B cell (primary cell): ENCODE measurements at regions not wholly inside any gene's neighbourhood (a gene's known extent, or its start where the extent isn't known, plus 50 kb on each side); places are given as distances from the start of the nearest gene placed in this dataset.

ENCODE experiments used
- ATAC-seq: fragments of 200-7000 bp; cut with Tn5 transposase; one replicate; pipeline ENCODE4 v1.10.0; 2021; ENCODE audit warnings: low read depth, mild to moderate bottlenecking, moderate number of reproducible peaks, moderate library complexity
- CTCF ChIA-PET: fragments of 350-600 bp; sonication (Branson Sonifier 250); formaldehyde crosslinking; loops from one replicate; lab custom pipeline; 2021; ENCODE audit warnings: antibody characterized with exemption, inconsistent platforms; lab: Charles Lee
- POLR2A ChIA-PET: fragments of 350-600 bp; sonication (Branson Sonifier 250); formaldehyde crosslinking; loops from one replicate; lab custom pipeline; 2021; ENCODE audit warnings: antibody characterized with exemption; lab: Charles Lee
- DNase-seq: peaks from one replicate; pipeline ENCODE4 v3.0.0; 2013
- H2AFZ ChIP-seq: 2 replicates; pipeline ENCODE4 v1.6.1; 2012; ENCODE audit warnings: mild to moderate bottlenecking, low read depth, low read length; ENCODE audit not compliant: insufficient read depth, poor library complexity, severe bottlenecking
- H3K27ac ChIP-seq, 2 donors: 1 replicate in 1 of 2; 2 replicates in 1 of 2; pipeline ENCODE4 v1.5.1; 2012 to 2013; ENCODE audit warnings: low read length in 2 of 2, mild to moderate bottlenecking in 2 of 2, moderate library complexity in 1 of 2
- H3K27me3 ChIP-seq, 4 experiments: fragments of 200-600 bp in 1 of 4; sonication (generic) in 1 of 4; replicated peaks in 1 of 4; 1 replicate in 2 of 4; 2 replicates in 2 of 4; pipeline versions ENCODE4 v1.6.1 to v1.7.0; 2013 to 2016; ENCODE audit warnings: low read length in 3 of 4, mild to moderate bottlenecking in 2 of 4, mixed read lengths in 1 of 4, moderate library complexity in 1 of 4; ENCODE audit not compliant: insufficient read depth in 4 of 4, control insufficient read depth in 3 of 4; ENCODE audit errors: control extremely low read depth in 1 of 4
- H3K36me3 ChIP-seq, 2 experiments: replicated peaks in 1 of 2; 1 replicate in 1 of 2; 2 replicates in 1 of 2; pipeline versions ENCODE4 v1.6.1 to v1.7.1; 2013; ENCODE audit warnings: low read length in 1 of 2; ENCODE audit not compliant: insufficient read depth in 2 of 2, control insufficient read depth in 1 of 2; ENCODE audit errors: control extremely low read depth in 1 of 2, extremely low read depth in 1 of 2
- H3K4me1 ChIP-seq, 2 donors: fragments of 200-600 bp in 1 of 2; sonication (generic) in 1 of 2; 1 replicate in 1 of 2; 2 replicates in 1 of 2; pipeline versions ENCODE4 v1.5.1 to v1.6.1; 2013 to 2017; ENCODE audit warnings: low read length in 2 of 2; ENCODE audit not compliant: control insufficient read depth in 2 of 2, insufficient read depth in 2 of 2
- H3K4me2 ChIP-seq: replicated peaks from 2 replicates; pipeline ENCODE3; 2012; ENCODE audit warnings: mild to moderate bottlenecking, low read depth, low read length; ENCODE audit not compliant: poor library complexity, severe bottlenecking
- H3K4me3 ChIP-seq, 5 experiments: fragments of 200-600 bp in 1 of 5; sonication (generic) in 1 of 5; 1 replicate in 3 of 5; 2 replicates in 2 of 5; pipeline versions ENCODE4 v1.5.1 to v1.7.0; 2011 to 2016; ENCODE audit warnings: low read length in 4 of 5, mild to moderate bottlenecking in 4 of 5, low read depth in 2 of 5, control low read depth in 1 of 5, moderate library complexity in 1 of 5; ENCODE audit not compliant: insufficient read depth in 1 of 5; ENCODE audit errors: control extremely low read depth in 1 of 5, extremely low read depth in 1 of 5
- H3K79me2 ChIP-seq: fragments of 200-600 bp; sonication (generic); one replicate; pipeline ENCODE4 v1.6.0; 2016; ENCODE audit warnings: low read length; ENCODE audit not compliant: control insufficient read depth, insufficient read depth
- H3K9ac ChIP-seq: fragments of 200-600 bp; sonication (generic); 2 replicates; pipeline ENCODE4 v1.6.1; 2017; ENCODE audit warnings: mild to moderate bottlenecking, low read length, moderate library complexity
- H3K9me3 ChIP-seq, 3 donors: one replicate each; pipeline versions ENCODE4 v1.6.1 to v1.7.1; 2013; ENCODE audit warnings: low read length in 2 of 3; ENCODE audit not compliant: control insufficient read depth in 2 of 3, insufficient read depth in 1 of 3; ENCODE audit errors: control extremely low read depth in 1 of 3
- H4K20me1 ChIP-seq: 2 replicates; pipeline ENCODE4 v1.6.0; 2012; ENCODE audit warnings: mild to moderate bottlenecking, low read length; ENCODE audit not compliant: insufficient read depth, control insufficient read depth, poor library complexity, severe bottlenecking
- H3K27ac Mint-ChIP-seq: one replicate; pipeline ENCODE4 v1.8.0; 2021; ENCODE audit warnings: mixed read lengths
- H3K27me3 Mint-ChIP-seq: one replicate; pipeline ENCODE4 v1.8.0; 2021; ENCODE audit warnings: mixed read lengths
- H3K4me1 Mint-ChIP-seq: one replicate; pipeline ENCODE4 v1.8.0; 2021; ENCODE audit warnings: mixed read lengths
- H3K4me3 Mint-ChIP-seq: one replicate; pipeline ENCODE4 v1.8.0; 2021; ENCODE audit warnings: mixed read lengths
- H3K9me3 Mint-ChIP-seq: one replicate; pipeline ENCODE4 v1.8.0; 2022; ENCODE audit warnings: mixed read lengths; ENCODE audit not compliant: insufficient read depth
- EZH2 ChIP-seq: IDR thresholded peaks from 2 replicates; pipeline ENCODE4 v1.6.1; 2012; ENCODE audit warnings: borderline replicate concordance, low read depth, mild to moderate bottlenecking, moderate library complexity, low read length; ENCODE audit not compliant: insufficient read depth, poor library complexity, severe bottlenecking
- WGBS: methylation state at CpG from one replicate; pipeline ENCODE4 v1.1.5; 2013; ENCODE audit warnings: missing lambda C conversion rate; ENCODE audit not compliant: insufficient coverage; 5-methylcytosine and 5-hydroxymethylcytosine counted together
- intact Hi-C: fragments of 100-400 bp; cut with micrococcal nuclease; formaldehyde crosslinking; loops from one replicate; pipeline ENCODE4 v1.10.0; 2022
- TF ChIP-seq, protein P1 (sequence below): fragments of 200-600 bp; IDR thresholded peaks from one replicate; pipeline ENCODE4 v1.8.0; 2022; ENCODE audit warnings: antibody characterized with exemption, mild to moderate bottlenecking

GRCh38 chr13:64643066-64643465, 2587.1 kb downstream of the PCDH9 start:
- H3K27me3 ChIP-seq: no peaks in the 10 kb centered on the region
- H3K27ac ChIP-seq: no peak overlapping the region
- no peak overlapping the region for H3K4me2 ChIP-seq
- H3K79me2 ChIP-seq: no peaks in the 10 kb centered on the region
- H4K20me1 ChIP-seq: no peaks in the 10 kb centered on the region
- DNase-seq (no peak), ATAC-seq (no peak)
- WGBS: 100% methylated on average over 1 of the region's 2 CpGs
- Mint-ChIP-seq H3K4me3 (no peak overlapping the region), H3K4me1 (no peaks in the 10 kb centered on the region), H3K9me3 (no peaks in the 10 kb centered on the region), H3K27ac (no peak overlapping the region), H3K27me3 (no peaks in the 10 kb centered on the region)
- H3K9me3 ChIP-seq: no peaks in the 10 kb centered on the region
- ChIA-PET CTCF (no interaction called here), POLR2A (no interaction called here)
- no peaks in the 10 kb centered on the region for H3K4me1 ChIP-seq
- TF ChIP-seq EZH2: no peak
- TF ChIP-seq, protein P1, sequence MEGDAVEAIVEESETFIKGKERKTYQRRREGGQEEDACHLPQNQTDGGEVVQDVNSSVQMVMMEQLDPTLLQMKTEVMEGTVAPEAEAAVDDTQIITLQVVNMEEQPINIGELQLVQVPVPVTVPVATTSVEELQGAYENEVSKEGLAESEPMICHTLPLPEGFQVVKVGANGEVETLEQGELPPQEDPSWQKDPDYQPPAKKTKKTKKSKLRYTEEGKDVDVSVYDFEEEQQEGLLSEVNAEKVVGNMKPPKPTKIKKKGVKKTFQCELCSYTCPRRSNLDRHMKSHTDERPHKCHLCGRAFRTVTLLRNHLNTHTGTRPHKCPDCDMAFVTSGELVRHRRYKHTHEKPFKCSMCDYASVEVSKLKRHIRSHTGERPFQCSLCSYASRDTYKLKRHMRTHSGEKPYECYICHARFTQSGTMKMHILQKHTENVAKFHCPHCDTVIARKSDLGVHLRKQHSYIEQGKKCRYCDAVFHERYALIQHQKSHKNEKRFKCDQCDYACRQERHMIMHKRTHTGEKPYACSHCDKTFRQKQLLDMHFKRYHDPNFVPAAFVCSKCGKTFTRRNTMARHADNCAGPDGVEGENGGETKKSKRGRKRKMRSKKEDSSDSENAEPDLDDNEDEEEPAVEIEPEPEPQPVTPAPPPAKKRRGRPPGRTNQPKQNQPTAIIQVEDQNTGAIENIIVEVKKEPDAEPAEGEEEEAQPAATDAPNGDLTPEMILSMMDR: no peak
- no peak overlapping the region for H2AFZ ChIP-seq
- H3K4me3 ChIP-seq: no peak overlapping the region
- intact Hi-C loops: no loop called here
- H3K36me3 ChIP-seq: no peaks in the 10 kb centered on the region
- no peak overlapping the region for H3K9ac ChIP-seq

- Mint-ChIP-seq H3K27ac (no peak overlapping the region), H3K9me3 (no peaks in the 10 kb centered on the region), H3K4me3 (no peak overlapping the region), H3K27me3 (no peaks in the 10 kb centered on the region), H3K4me1 (no peaks in the 10 kb centered on the region)
- CTCF ChIA-PET: no interaction called here
- Histone ChIP-seq H3K4me2 (no peak overlapping the region), H3K36me3 (no peaks in the 10 kb centered on the region), H3K4me3 (no peak overlapping the region), H3K9ac (no peak overlapping the region), H3K9me3 (peaks cover 0 to 1% (median 0%) of the 10 kb centered on the region in 3 donors), H2AFZ (no peak overlapping the region), H3K27me3 (no peaks in the 10 kb centered on the region), H4K20me1 (no peaks in the 10 kb centered on the region), H3K4me1 (no peaks in the 10 kb centered on the region), H3K27ac (no peak overlapping the region), H3K79me2 (no peaks in the 10 kb centered on the region)
- ATAC-seq (no peak), DNase-seq (no peak)
- TF ChIP-seq EZH2: no peak
- TF ChIP-seq, protein P1: no peak
- intact Hi-C loops: no loop called here
- POLR2A ChIA-PET: no interaction called here
- no CpG with 5 or more reads among the region's 2 CpGs for WGBS
These were observed 2590.1 kb downstream of the PCDH9 start for GRCh38 chr13:64640002-64640401.
